ENCODE measurements at regions not wholly inside any gene's neighbourhood (a gene's known extent, or its start where the extent isn't known, plus 50 kb on each side); places are given as distances from the start of the nearest gene placed in this dataset.
A peak's percentile ranks its signal among the peaks of the same experiment; 100 is the strongest.

GRCh38 chr2:239522740-239523119 lies 121.9 kb upstream of the HDAC4 start:
- H3K27ac ChIP-seq (ENCODE audit: low read depth in 1 of 3, low read length in 2 of 3) = peak overlapping the region in 1 of 3 donors; percentile 65
- 83 to 85% (median 84%) methylated on average over 12 of the region's 12 CpGs for WGBS, 3 donors
- no peak overlapping the region for H3K4me3 ChIP-seq (ENCODE audit: low read depth in 1 of 3, low read length in 3 of 3)

GRCh38 chr2:239522002-239522739 lies 121.4 kb upstream of the HDAC4 start:
- WGBS, 3 donors = 47 to 61% (median 58%) methylated on average over 15 of the region's 15 CpGs
- H3K27ac ChIP-seq (ENCODE audit: low read depth in 1 of 3, low read length in 2 of 3) = peak overlapping the region in 1 of 3 donors; percentile 65

More at GRCh38 chr2:239522740-239523119, 121.9 kb upstream of the HDAC4 start:
- H3K9me3 ChIP-seq (ENCODE audit: control insufficient read depth in 2 of 2, insufficient read depth in 1 of 2, low read depth in 1 of 2, low read length in 1 of 2) = no peaks in the 10 kb centered on the region
- no peak for DNase-seq
- FAIRE-seq = no peak
- peaks cover 0 to 27% (median 0%) of the 10 kb centered on the region in 3 donors for H3K4me1 ChIP-seq (ENCODE audit: control insufficient read depth in 3 of 3, insufficient read depth in 2 of 3, low read depth in 1 of 3, low read length in 2 of 3)
- no peaks in the 10 kb centered on the region for H3K36me3 ChIP-seq (ENCODE audit: control insufficient read depth in 3 of 3, insufficient read depth in 2 of 3, low read depth in 1 of 3, low read length in 3 of 3)
- H3K27me3 ChIP-seq (ENCODE audit: control insufficient read depth in 3 of 3, insufficient read depth in 3 of 3, low read length in 3 of 3) = no peaks in the 10 kb centered on the region

GRCh38 chr2:239521518-239521815 lies 120.6 kb upstream of the HDAC4 start:
- Histone ChIP-seq H3K4me1 (ENCODE audit: control insufficient read depth in 3 of 3, insufficient read depth in 2 of 3, low read depth in 1 of 3, low read length in 2 of 3) (peaks cover 0 to 27% (median 0%) of the 10 kb centered on the region in 3 donors), H3K27ac (ENCODE audit: low read depth in 1 of 3, low read length in 2 of 3) (peak overlapping the region in 1 of 3 donors; percentile 64), H3K4me3 (ENCODE audit: low read depth in 1 of 3, low read length in 3 of 3) (no peak overlapping the region), H3K9me3 (ENCODE audit: control insufficient read depth in 2 of 2, insufficient read depth in 1 of 2, low read depth in 1 of 2, low read length in 1 of 2) (no peaks in the 10 kb centered on the region), H3K36me3 (ENCODE audit: control insufficient read depth in 3 of 3, insufficient read depth in 2 of 3, low read depth in 1 of 3, low read length in 3 of 3) (no peaks in the 10 kb centered on the region), H3K27me3 (ENCODE audit: control insufficient read depth in 3 of 3, insufficient read depth in 3 of 3, low read length in 3 of 3) (no peaks in the 10 kb centered on the region)
- FAIRE-seq (no peak), DNase-seq (no peak)
- WGBS, 3 donors = 79 to 85% (median 84%) methylated on average over 6 of the region's 6 CpGs

More at GRCh38 chr2:239522002-239522739, 121.4 kb upstream of the HDAC4 start:
- peaks cover 0 to 27% (median 0%) of the 10 kb centered on the region in 3 donors for H3K4me1 ChIP-seq (ENCODE audit: control insufficient read depth in 3 of 3, insufficient read depth in 2 of 3, low read depth in 1 of 3, low read length in 2 of 3)
- H3K4me3 ChIP-seq (ENCODE audit: low read depth in 1 of 3, low read length in 3 of 3) = no peak overlapping the region
- H3K9me3 ChIP-seq (ENCODE audit: control insufficient read depth in 2 of 2, insufficient read depth in 1 of 2, low read depth in 1 of 2, low read length in 1 of 2) = no peaks in the 10 kb centered on the region
- no peaks in the 10 kb centered on the region for H3K36me3 ChIP-seq (ENCODE audit: control insufficient read depth in 3 of 3, insufficient read depth in 2 of 3, low read depth in 1 of 3, low read length in 3 of 3)
- DNase-seq = peak; percentile 75 to 82
- no peaks in the 10 kb centered on the region for H3K27me3 ChIP-seq (ENCODE audit: control insufficient read depth in 3 of 3, insufficient read depth in 3 of 3, low read length in 3 of 3)
- FAIRE-seq = no peak

GRCh38 chr2:239520811-239521517 lies 120.1 kb upstream of the HDAC4 start:
- H3K36me3 ChIP-seq (ENCODE audit: control insufficient read depth in 3 of 3, insufficient read depth in 2 of 3, low read depth in 1 of 3, low read length in 3 of 3) = no peaks in the 10 kb centered on the region
- no peak for DNase-seq
- no peak for FAIRE-seq

GRCh38 chr2:239519921-239520585 lies 119.2 kb upstream of the HDAC4 start:
- H3K4me1 ChIP-seq (ENCODE audit: control insufficient read depth in 3 of 3, insufficient read depth in 2 of 3, low read depth in 1 of 3, low read length in 2 of 3) = peaks cover 0 to 30% (median 0%) of the 10 kb centered on the region in 3 donors
- no peaks in the 10 kb centered on the region for H3K36me3 ChIP-seq (ENCODE audit: control insufficient read depth in 3 of 3, insufficient read depth in 2 of 3, low read depth in 1 of 3, low read length in 3 of 3)
- no peak overlapping the region for H3K4me3 ChIP-seq (ENCODE audit: low read depth in 1 of 3, low read length in 3 of 3)
- WGBS, 3 donors = 86 to 93% (median 90%) methylated on average over 17 of the region's 17 CpGs
- no peaks in the 10 kb centered on the region for H3K27me3 ChIP-seq (ENCODE audit: control insufficient read depth in 3 of 3, insufficient read depth in 3 of 3, low read length in 3 of 3)
- H3K9me3 ChIP-seq (ENCODE audit: control insufficient read depth in 2 of 2, insufficient read depth in 1 of 2, low read depth in 1 of 2, low read length in 1 of 2) = no peaks in the 10 kb centered on the region
- DNase-seq (no peak), FAIRE-seq (no peak)
- no peak overlapping the region for H3K27ac ChIP-seq (ENCODE audit: low read depth in 1 of 3, low read length in 2 of 3)

More at GRCh38 chr2:239520811-239521517, 120.1 kb upstream of the HDAC4 start:
- Histone ChIP-seq H3K27ac (ENCODE audit: low read depth in 1 of 3, low read length in 2 of 3) (no peak overlapping the region), H3K4me1 (ENCODE audit: control insufficient read depth in 3 of 3, insufficient read depth in 2 of 3, low read depth in 1 of 3, low read length in 2 of 3) (peaks cover 0 to 27% (median 0%) of the 10 kb centered on the region in 3 donors), H3K9me3 (ENCODE audit: control insufficient read depth in 2 of 2, insufficient read depth in 1 of 2, low read depth in 1 of 2, low read length in 1 of 2) (no peaks in the 10 kb centered on the region), H3K4me3 (ENCODE audit: low read depth in 1 of 3, low read length in 3 of 3) (no peak overlapping the region), H3K27me3 (ENCODE audit: control insufficient read depth in 3 of 3, insufficient read depth in 3 of 3, low read length in 3 of 3) (no peaks in the 10 kb centered on the region)
- 89 to 92% (median 92%) methylated on average over 26 to 29 of the region's 29 CpGs for WGBS, 3 donors

GRCh38 chr2:239519089-239519920 lies 118.5 kb upstream of the HDAC4 start:
- Histone ChIP-seq H3K36me3 (ENCODE audit: control insufficient read depth in 3 of 3, insufficient read depth in 2 of 3, low read depth in 1 of 3, low read length in 3 of 3) (no peaks in the 10 kb centered on the region), H3K9me3 (ENCODE audit: control insufficient read depth in 2 of 2, insufficient read depth in 1 of 2, low read depth in 1 of 2, low read length in 1 of 2) (no peaks in the 10 kb centered on the region), H3K4me1 (ENCODE audit: control insufficient read depth in 3 of 3, insufficient read depth in 2 of 3, low read depth in 1 of 3, low read length in 2 of 3) (peaks cover 0 to 28% (median 0%) of the 10 kb centered on the region in 3 donors), H3K27me3 (ENCODE audit: control insufficient read depth in 3 of 3, insufficient read depth in 3 of 3, low read length in 3 of 3) (no peaks in the 10 kb centered on the region), H3K27ac (ENCODE audit: low read depth in 1 of 3, low read length in 2 of 3) (no peak overlapping the region), H3K4me3 (ENCODE audit: low read depth in 1 of 3, low read length in 3 of 3) (no peak overlapping the region)
- DNase-seq = no peak
- no peak for FAIRE-seq
- WGBS, 3 donors = 74 to 80% (median 77%) methylated on average over 22 of the region's 22 CpGs

GRCh38 chr2:239518286-239519088 lies 117.7 kb upstream of the HDAC4 start:
- Histone ChIP-seq H3K4me3 (ENCODE audit: low read depth in 1 of 3, low read length in 3 of 3) (no peak overlapping the region), H3K27ac (ENCODE audit: low read depth in 1 of 3, low read length in 2 of 3) (no peak overlapping the region), H3K36me3 (ENCODE audit: control insufficient read depth in 3 of 3, insufficient read depth in 2 of 3, low read depth in 1 of 3, low read length in 3 of 3) (no peaks in the 10 kb centered on the region), H3K27me3 (ENCODE audit: control insufficient read depth in 3 of 3, insufficient read depth in 3 of 3, low read length in 3 of 3) (no peaks in the 10 kb centered on the region), H3K9me3 (ENCODE audit: control insufficient read depth in 2 of 2, insufficient read depth in 1 of 2, low read depth in 1 of 2, low read length in 1 of 2) (no peaks in the 10 kb centered on the region), H3K4me1 (ENCODE audit: control insufficient read depth in 3 of 3, insufficient read depth in 2 of 3, low read depth in 1 of 3, low read length in 2 of 3) (peaks cover 0 to 22% (median 0%) of the 10 kb centered on the region in 3 donors)
- WGBS, 3 donors = 85 to 89% (median 88%) methylated on average over 19 of the region's 19 CpGs
- DNase-seq (no peak), FAIRE-seq (no peak)

Measured in small intestine (tissue), 7 donors.